ENCODE measurements at regions not wholly inside any gene's neighbourhood (a gene's known extent, or its start where the extent isn't known, plus 50 kb on each side); places are given as distances from the start of the nearest gene placed in this dataset.
"Not testable (repeated sequence)": the region's sequence is repeated elsewhere in the genome, so short reads cannot be mapped to it uniquely, and the experiment has no call there.

- no peak for DNase-seq
Observed at GRCh38 chr12:3367750-3368444, 123.1 kb upstream of the PRMT8 start.

GRCh38 chr12:3371018-3371417, 120.0 kb upstream of the PRMT8 start:
- DNase-seq = no peak

- no peak for DNase-seq
Observed at GRCh38 chr12:3375326-3375725, 115.7 kb upstream of the PRMT8 start.

- no peak for DNase-seq
Observed at GRCh38 chr12:3376779-3377455, 114.1 kb upstream of the PRMT8 start.

- no peak for DNase-seq
Observed at GRCh38 chr12:3378655-3379054, 112.3 kb upstream of the PRMT8 start.

- no peak for DNase-seq
Observed at GRCh38 chr12:3379079-3379478, 111.9 kb upstream of the PRMT8 start.

- DNase-seq = peak; percentile 78
Observed at GRCh38 chr12:3380200-3381043, 110.6 kb upstream of the PRMT8 start.

- DNase-seq = peak; percentile 81
Observed at GRCh38 chr12:3381059-3382047, 109.7 kb upstream of the PRMT8 start.

- no peak for DNase-seq
Observed at GRCh38 chr12:3389986-3390385, 101.0 kb upstream of the PRMT8 start.

- DNase-seq = not testable (repeated sequence)
Observed at GRCh38 chr12:3397596-3397995, 93.4 kb upstream of the PRMT8 start.

GRCh38 chr12:3398196-3398789, 92.7 kb upstream of the PRMT8 start:
- no peak for DNase-seq

GRCh38 chr12:3405821-3406220, 85.2 kb upstream of the PRMT8 start:
- no peak for DNase-seq

- DNase-seq = no peak
Observed at GRCh38 chr12:3407723-3408122, 83.3 kb upstream of the PRMT8 start.

GRCh38 chr12:3409662-3410061, 81.3 kb upstream of the PRMT8 start:
- no peak for DNase-seq

GRCh38 chr12:3416159-3416558, 74.8 kb upstream of the PRMT8 start:
- no peak for DNase-seq

GRCh38 chr12:3416670-3417069, 74.3 kb upstream of the PRMT8 start:
- DNase-seq = no peak

- DNase-seq = no peak
Observed at GRCh38 chr12:3417113-3417512, 73.9 kb upstream of the PRMT8 start.

GRCh38 chr12:3417937-3418462, 73.0 kb upstream of the PRMT8 start:
- DNase-seq = no peak

GRCh38 chr12:3418609-3419390, 72.2 kb upstream of the PRMT8 start:
- no peak for DNase-seq

- no peak for DNase-seq
Observed at GRCh38 chr12:3419558-3419957, 71.4 kb upstream of the PRMT8 start.

- no peak for DNase-seq
Observed at GRCh38 chr12:3420693-3421092, 70.3 kb upstream of the PRMT8 start.

All from fibroblast of skin of right biceps (primary cell).